ENCODE measurements at regions not wholly inside any gene's neighbourhood (a gene's known extent, or its start where the extent isn't known, plus 50 kb on each side); places are given as distances from the start of the nearest gene placed in this dataset.

GRCh38 chr4:145375416-145375815 is 106.2 kb upstream of the SMAD1 start:
- DNase-seq (no peak), ATAC-seq (no peak)
- Histone ChIP-seq H3K36me3 (no peaks in the 10 kb centered on the region), H3K4me3 (no peak overlapping the region), H3K27ac (no peak overlapping the region), H3K27me3 (no peaks in the 10 kb centered on the region), H3K9me3 (no peaks in the 10 kb centered on the region), H3K4me1 (no peaks in the 10 kb centered on the region)
- no peak for TF ChIP-seq CTCF (IDR thresholded peaks at IDR 0.05)
- intact Hi-C loops (cut with DNase I), result no loop called here

- TF ChIP-seq CTCF (IDR thresholded peaks at IDR 0.05), result no peak
- Histone ChIP-seq H3K27me3 (no peaks in the 10 kb centered on the region), H3K36me3 (no peaks in the 10 kb centered on the region), H3K4me3 (no peak overlapping the region), H3K9me3 (no peaks in the 10 kb centered on the region), H3K4me1 (no peaks in the 10 kb centered on the region), H3K27ac (no peak overlapping the region)
- DNase-seq (no peak), ATAC-seq (no peak)
- intact Hi-C loops (cut with DNase I), result no loop called here
These were observed 129.1 kb upstream of the SMAD1 start for GRCh38 chr4:145352438-145353145.

GRCh38 chr4:145351922-145352321 is 129.7 kb upstream of the SMAD1 start:
- no peak for DNase-seq
- TF ChIP-seq CTCF (IDR thresholded peaks at IDR 0.05), result no peak
- no peaks in the 10 kb centered on the region for H3K9me3 ChIP-seq
- no peaks in the 10 kb centered on the region for H3K27me3 ChIP-seq
- H3K4me3 ChIP-seq, result no peak overlapping the region
- intact Hi-C loops (cut with DNase I), result no loop called here
- H3K4me1 ChIP-seq, result no peaks in the 10 kb centered on the region
- no peak overlapping the region for H3K27ac ChIP-seq
- ATAC-seq, result no peak
- H3K36me3 ChIP-seq, result no peaks in the 10 kb centered on the region

GRCh38 chr4:145351162-145351561 is 130.5 kb upstream of the SMAD1 start:
- intact Hi-C loops (cut with DNase I), result no loop called here
- no peak for TF ChIP-seq CTCF (IDR thresholded peaks at IDR 0.05)
- H3K4me1 ChIP-seq, result no peaks in the 10 kb centered on the region
- no peak overlapping the region for H3K4me3 ChIP-seq
- no peaks in the 10 kb centered on the region for H3K36me3 ChIP-seq
- H3K9me3 ChIP-seq, result no peaks in the 10 kb centered on the region
- no peak overlapping the region for H3K27ac ChIP-seq
- DNase-seq (no peak), ATAC-seq (no peak)
- no peaks in the 10 kb centered on the region for H3K27me3 ChIP-seq

- no peak for TF ChIP-seq CTCF (IDR thresholded peaks at IDR 0.05)
- DNase-seq (no peak), ATAC-seq (no peak)
- Histone ChIP-seq H3K27ac (no peak overlapping the region), H3K4me1 (no peaks in the 10 kb centered on the region), H3K4me3 (no peak overlapping the region), H3K9me3 (no peaks in the 10 kb centered on the region), H3K36me3 (no peaks in the 10 kb centered on the region), H3K27me3 (no peaks in the 10 kb centered on the region)
- intact Hi-C loops (cut with DNase I), result no loop called here
These were observed 133.4 kb upstream of the SMAD1 start for GRCh38 chr4:145348291-145348690.

- no peak overlapping the region for H3K4me3 ChIP-seq
- intact Hi-C loops (cut with DNase I), result no loop called here
- no peaks in the 10 kb centered on the region for H3K9me3 ChIP-seq
- H3K27me3 ChIP-seq, result no peaks in the 10 kb centered on the region
- DNase-seq, result no peak
- no peak overlapping the region for H3K27ac ChIP-seq
- H3K36me3 ChIP-seq, result no peaks in the 10 kb centered on the region
- no peak for ATAC-seq
- H3K4me1 ChIP-seq, result no peaks in the 10 kb centered on the region
- TF ChIP-seq CTCF (IDR thresholded peaks at IDR 0.05), result no peak
These were observed 134.0 kb upstream of the SMAD1 start for GRCh38 chr4:145347684-145348083.

Data from upper lobe of right lung (tissue), 1 donor.